ENCODE measurements at regions not wholly inside any gene's neighbourhood (a gene's known extent, or its start where the extent isn't known, plus 50 kb on each side); places are given as distances from the start of the nearest gene placed in this dataset.

- Histone ChIP-seq H3K4me2 (ENCODE audit: control insufficient read depth, insufficient read depth) (no peak overlapping the region), H2AFZ (ENCODE audit: control insufficient read depth, low read depth, low read length) (no peak overlapping the region), H3K4me1 (ENCODE audit: control insufficient read depth, insufficient read depth, low read length) (no peaks in the 10 kb centered on the region), H3K27ac (ENCODE audit: control insufficient read depth, insufficient read depth) (no peak overlapping the region), H3K4me3 (no peak overlapping the region), H3K27me3 (replicated peaks in 1 of 2; ENCODE audit: control insufficient read depth in 2 of 2, insufficient read depth in 2 of 2, low read length in 1 of 2) (no peaks in the 10 kb centered on the region), H4K20me1 (ENCODE audit: control insufficient read depth, insufficient read depth) (no peaks in the 10 kb centered on the region), H3K36me3 (ENCODE audit: control insufficient read depth in 2 of 2, insufficient read depth in 2 of 2, low read length in 1 of 2) (no peaks in the 10 kb centered on the region), H3K79me2 (ENCODE audit: control insufficient read depth, insufficient read depth, low read length) (no peaks in the 10 kb centered on the region), H3K9me3 (replicated peaks; ENCODE audit: control insufficient read depth, insufficient read depth, low read length) (no peaks in the 10 kb centered on the region), H3K9ac (ENCODE audit: control insufficient read depth, insufficient read depth, low read length) (no peak overlapping the region)
- 0% methylated on average over 1 of the region's 1 CpG for WGBS (ENCODE audit: insufficient coverage, insufficient replicate concordance, low lambda C conversion rate, missing lambda C conversion rate)
- ChIA-PET CTCF (no interaction called here), RAD21 (ENCODE audit: unreplicated experiment) (no interaction called here), SMC1A (ENCODE audit: uncharacterized antibody, unreplicated experiment) (interaction anchor here (1.1 kb wide), 1 partner anchor 296 kb away, joined by 3 read pairs; no protein-coding TSS in a partner anchor), POLR2A (no interaction called here)
- DNase-seq (ENCODE audit: low read depth, low spot score): no peak
- no peak for FAIRE-seq
- ATAC-seq: no peak
- intact Hi-C loops (cut with micrococcal nuclease; ENCODE audit: unreplicated experiment): no loop called here
- no TSS peak for BruUV-seq (replicated peaks)
- TF ChIP-seq ZNF384 (IDR thresholded peaks at IDR 0.05; ENCODE audit: borderline replicate concordance, low read depth, low read length): no peak
- in situ Hi-C loops (cut with MboI): no loop called here
These were observed 623.4 kb downstream of the PCDH17 start for GRCh38 chr13:58254943-58255342.

GRCh38 chr13:58266271-58266670, 634.7 kb downstream of the PCDH17 start:
- BruUV-seq (replicated peaks): no TSS peak
- no peaks in the 10 kb centered on the region for H3K4me1 ChIP-seq (ENCODE audit: control insufficient read depth, insufficient read depth, low read length)
- no peaks in the 10 kb centered on the region for H3K36me3 ChIP-seq (ENCODE audit: control insufficient read depth in 2 of 2, insufficient read depth in 2 of 2, low read length in 1 of 2)
- no peak overlapping the region for H3K4me3 ChIP-seq
- ATAC-seq (no peak), DNase-seq (ENCODE audit: low read depth, low spot score) (no peak), FAIRE-seq (no peak)
- no peaks in the 10 kb centered on the region for H3K9me3 ChIP-seq (replicated peaks; ENCODE audit: control insufficient read depth, insufficient read depth, low read length)
- no peak overlapping the region for H3K9ac ChIP-seq (ENCODE audit: control insufficient read depth, insufficient read depth, low read length)
- WGBS (ENCODE audit: insufficient coverage, insufficient replicate concordance, low lambda C conversion rate, missing lambda C conversion rate): 0% methylated on average over 1 of the region's 1 CpG
- ChIA-PET CTCF (no interaction called here), POLR2A (no interaction called here), RAD21 (ENCODE audit: unreplicated experiment) (no interaction called here), SMC1A (ENCODE audit: uncharacterized antibody, unreplicated experiment) (no interaction called here)
- H2AFZ ChIP-seq (ENCODE audit: control insufficient read depth, low read depth, low read length): no peak overlapping the region
- intact Hi-C loops (cut with micrococcal nuclease; ENCODE audit: unreplicated experiment) (no loop called here), in situ Hi-C loops (cut with MboI) (no loop called here)
- no peak overlapping the region for H3K4me2 ChIP-seq (ENCODE audit: control insufficient read depth, insufficient read depth)
- H4K20me1 ChIP-seq (ENCODE audit: control insufficient read depth, insufficient read depth): no peaks in the 10 kb centered on the region
- no peaks in the 10 kb centered on the region for H3K79me2 ChIP-seq (ENCODE audit: control insufficient read depth, insufficient read depth, low read length)
- no peak overlapping the region for H3K27ac ChIP-seq (ENCODE audit: control insufficient read depth, insufficient read depth)
- H3K27me3 ChIP-seq (replicated peaks in 1 of 2; ENCODE audit: control insufficient read depth in 2 of 2, insufficient read depth in 2 of 2, low read length in 1 of 2): no peaks in the 10 kb centered on the region
- TF ChIP-seq MLLT1 (IDR thresholded peaks at IDR 0.05) (no peak), HSF1 (IDR thresholded peaks at IDR 0.05; ENCODE audit: low read depth, low read length) (no peak), POLR2AphosphoS5 (IDR thresholded peaks at IDR 0.05; ENCODE audit: low read length) (no peak), NFIC (IDR thresholded peaks at IDR 0.05; ENCODE audit: low read depth, low read length) (no peak), IRF3 (IDR thresholded peaks at IDR 0.05) (no peak), MTA3 (IDR thresholded peaks at IDR 0.05; ENCODE audit: borderline replicate concordance, low read length) (no peak), ZNF24 (IDR thresholded peaks at IDR 0.05) (no peak), YBX1 (IDR thresholded peaks at IDR 0.05) (no peak), ZBTB4 (CRISPR knock-in tag; IDR thresholded peaks at IDR 0.05) (no peak), RELA (IDR thresholded peaks at IDR 0.05; ENCODE audit: borderline replicate concordance, partially characterized antibody) (no peak), TAF1 (IDR thresholded peaks at IDR 0.05; ENCODE audit: borderline replicate concordance, low read depth, low read length) (no peak)
